ENCODE measurements at regions not wholly inside any gene's neighbourhood (a gene's known extent, or its start where the extent isn't known, plus 50 kb on each side); places are given as distances from the start of the nearest gene placed in this dataset.
A peak's percentile ranks its signal among the peaks of the same experiment; 100 is the strongest.

DNA sequence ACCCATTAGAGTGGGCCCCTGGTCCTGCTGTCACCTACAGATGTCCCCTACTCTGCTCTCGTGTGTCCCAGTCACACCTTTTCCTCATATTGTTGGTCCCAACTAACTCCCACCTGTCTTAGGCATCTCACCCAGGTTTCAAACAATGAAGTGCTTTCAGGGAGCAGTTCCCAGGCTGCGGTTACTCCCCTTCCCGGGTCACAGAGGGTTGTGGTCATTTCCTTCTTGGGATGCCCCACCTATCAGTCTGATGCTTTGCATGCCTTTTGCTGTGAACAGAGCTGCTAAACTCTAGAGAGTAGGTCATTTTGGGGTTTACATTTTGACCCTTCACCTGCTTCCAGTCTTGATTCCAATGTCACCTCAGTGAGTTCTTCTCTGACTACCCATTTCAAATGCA is 181.6 kb downstream of the CDC5L start:
- Histone ChIP-seq H3K4me3 (no peak overlapping the region), H3K9me3 (no peaks in the 10 kb centered on the region), H3K27ac (peak overlapping the region in 1 of 4 donors; percentile 38), H3K27me3 (no peaks in the 10 kb centered on the region), H3K4me1 (peaks cover 0 to 10% (median 0%) of the 10 kb centered on the region in 3 donors), H3K36me3 (no peaks in the 10 kb centered on the region)
- intact Hi-C loops (cut with DNase I) = no loop called here
- WGBS, 2 donors = 82 to 83% methylated on average over 3 of the region's 3 CpGs
- TF ChIP-seq, protein P1, sequence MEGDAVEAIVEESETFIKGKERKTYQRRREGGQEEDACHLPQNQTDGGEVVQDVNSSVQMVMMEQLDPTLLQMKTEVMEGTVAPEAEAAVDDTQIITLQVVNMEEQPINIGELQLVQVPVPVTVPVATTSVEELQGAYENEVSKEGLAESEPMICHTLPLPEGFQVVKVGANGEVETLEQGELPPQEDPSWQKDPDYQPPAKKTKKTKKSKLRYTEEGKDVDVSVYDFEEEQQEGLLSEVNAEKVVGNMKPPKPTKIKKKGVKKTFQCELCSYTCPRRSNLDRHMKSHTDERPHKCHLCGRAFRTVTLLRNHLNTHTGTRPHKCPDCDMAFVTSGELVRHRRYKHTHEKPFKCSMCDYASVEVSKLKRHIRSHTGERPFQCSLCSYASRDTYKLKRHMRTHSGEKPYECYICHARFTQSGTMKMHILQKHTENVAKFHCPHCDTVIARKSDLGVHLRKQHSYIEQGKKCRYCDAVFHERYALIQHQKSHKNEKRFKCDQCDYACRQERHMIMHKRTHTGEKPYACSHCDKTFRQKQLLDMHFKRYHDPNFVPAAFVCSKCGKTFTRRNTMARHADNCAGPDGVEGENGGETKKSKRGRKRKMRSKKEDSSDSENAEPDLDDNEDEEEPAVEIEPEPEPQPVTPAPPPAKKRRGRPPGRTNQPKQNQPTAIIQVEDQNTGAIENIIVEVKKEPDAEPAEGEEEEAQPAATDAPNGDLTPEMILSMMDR (IDR thresholded peaks at IDR 0.05) = no peak
- no peak for TF ChIP-seq POLR2A (IDR thresholded peaks at IDR 0.05)
- no peak for DNase-seq

GRCh38 chr6:44569931-44570385 is 182.5 kb downstream of the CDC5L start:
- intact Hi-C loops (cut with DNase I) = no loop called here
- no peak for DNase-seq
- H3K27ac ChIP-seq = peak overlapping the region in 3 of 4 donors; percentile 38 to 59 (median 43)
- H3K4me3 ChIP-seq = peak overlapping the region in 1 of 4 donors; percentile 19
- H3K4me1 ChIP-seq = peaks cover 0 to 10% (median 0%) of the 10 kb centered on the region in 3 donors
- H3K27me3 ChIP-seq = no peaks in the 10 kb centered on the region
- TF ChIP-seq, protein P1 (IDR thresholded peaks at IDR 0.05) = no peak
- TF ChIP-seq POLR2A (IDR thresholded peaks at IDR 0.05) = no peak
- H3K9me3 ChIP-seq = no peaks in the 10 kb centered on the region
- no peaks in the 10 kb centered on the region for H3K36me3 ChIP-seq
- 0 to 10% methylated on average over 1 to 4 of the region's 7 CpGs for WGBS, 2 donors

DNA sequence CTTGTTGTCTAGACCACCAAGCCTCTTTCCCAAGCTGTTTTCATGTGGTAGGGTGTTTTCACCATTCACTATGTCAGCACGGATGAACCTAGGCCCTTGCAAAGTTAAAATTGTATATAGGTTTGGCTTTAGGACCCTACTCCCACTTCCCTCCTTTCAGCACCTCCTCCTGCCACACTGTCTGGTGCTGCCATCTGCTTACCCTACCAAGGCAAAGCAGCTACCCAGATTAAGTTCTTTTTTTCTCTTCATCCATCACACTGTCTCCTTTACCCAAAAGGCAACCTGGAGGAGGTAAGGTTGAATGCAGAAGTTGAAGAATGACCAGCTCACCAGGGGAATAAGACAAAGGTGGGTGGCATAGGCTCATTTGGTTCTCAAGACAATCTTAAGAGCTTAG is 184.0 kb downstream of the CDC5L start:
- DNase-seq = no peak
- 71 to 100% methylated on average over 1 of the region's 1 CpG for WGBS, 2 donors
- no peak overlapping the region for H3K27ac ChIP-seq
- intact Hi-C loops (cut with DNase I) = no loop called here
- H3K9me3 ChIP-seq = no peaks in the 10 kb centered on the region
- TF ChIP-seq, protein P1 (IDR thresholded peaks at IDR 0.05) = no peak
- TF ChIP-seq POLR2A (IDR thresholded peaks at IDR 0.05) = no peak
- H3K36me3 ChIP-seq = no peaks in the 10 kb centered on the region
- peaks cover 0 to 10% (median 0%) of the 10 kb centered on the region in 3 donors for H3K4me1 ChIP-seq
- H3K4me3 ChIP-seq = no peak overlapping the region
- H3K27me3 ChIP-seq = no peaks in the 10 kb centered on the region

- Histone ChIP-seq H3K36me3 (no peaks in the 10 kb centered on the region), H3K27ac (no peak overlapping the region), H3K9me3 (no peaks in the 10 kb centered on the region), H3K4me3 (no peak overlapping the region), H3K27me3 (no peaks in the 10 kb centered on the region), H3K4me1 (peaks cover 0 to 10% (median 0%) of the 10 kb centered on the region in 3 donors)
- no peak for TF ChIP-seq POLR2A (IDR thresholded peaks at IDR 0.05)
- TF ChIP-seq, protein P1 (IDR thresholded peaks at IDR 0.05) = no peak
- intact Hi-C loops (cut with DNase I) = no loop called here
- DNase-seq = no peak
These were observed 184.8 kb downstream of the CDC5L start for GRCh38 chr6:44572346-44572745.

DNA sequence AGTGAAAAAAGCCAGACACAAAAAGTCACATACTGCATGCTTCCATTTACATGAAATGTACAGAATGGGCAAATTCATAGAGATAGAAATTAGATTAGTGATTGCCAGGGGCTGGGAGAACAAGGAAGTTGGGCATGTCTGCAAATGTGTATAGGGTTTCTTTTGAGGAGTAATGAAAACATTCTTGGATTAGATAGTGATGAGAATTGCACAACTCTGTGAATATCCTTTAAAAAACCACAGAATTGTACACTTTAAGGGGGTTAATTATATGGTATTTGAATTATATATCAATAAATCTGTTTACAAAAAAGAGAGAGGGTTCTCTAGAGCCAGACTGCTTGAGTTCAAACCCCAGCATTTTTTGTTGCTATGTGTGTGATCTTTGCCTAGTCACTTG is 188.1 kb downstream of the CDC5L start:
- H3K4me3 ChIP-seq = no peak overlapping the region
- intact Hi-C loops (cut with DNase I) = no loop called here
- no peaks in the 10 kb centered on the region for H3K9me3 ChIP-seq
- no peak for TF ChIP-seq POLR2A (IDR thresholded peaks at IDR 0.05)
- TF ChIP-seq, protein P1 (IDR thresholded peaks at IDR 0.05) = no peak
- H3K4me1 ChIP-seq = no peaks in the 10 kb centered on the region
- no peaks in the 10 kb centered on the region for H3K27me3 ChIP-seq
- H3K27ac ChIP-seq = no peak overlapping the region
- no peaks in the 10 kb centered on the region for H3K36me3 ChIP-seq
- no peak for DNase-seq
